Heart left ventricle (tissue), 16 donors: ENCODE measurements at regions not wholly inside any gene's neighbourhood (a gene's known extent, or its start where the extent isn't known, plus 50 kb on each side); places are given as distances from the start of the nearest gene placed in this dataset.
A peak's percentile ranks its signal among the peaks of the same experiment; 100 is the strongest.

ENCODE experiments used
- ATAC-seq, 4 donors: fragments of 200-7000 bp; cut with Tn5 transposase; one replicate each; pipeline ENCODE4 v1.9.1; 2020 to 2022; ENCODE audit warnings: moderate library complexity in 4 of 4, mild to moderate bottlenecking in 3 of 4, moderate number of reproducible peaks in 1 of 4
- DNase-seq, 5 donors: peaks; one replicate each; pipeline ENCODE4 v3.0.0-alpha.2; 2020
- H3K27ac ChIP-seq, 12 donors: fragments of 200-600 bp; sonication (generic) in 4 of 12; one replicate each; pipeline versions ENCODE4 v1.5.0 to v1.8.0; 2016 to 2022; ENCODE audit warnings: mild to moderate bottlenecking in 2 of 12
- H3K27me3 ChIP-seq, 9 donors: fragments of 200-600 bp; sonication (generic) in 2 of 9; one replicate each; pipeline versions ENCODE4 v1.5.1 to v1.8.0; 2016 to 2022; ENCODE audit warnings: mild to moderate bottlenecking in 3 of 9
- H3K36me3 ChIP-seq, 9 donors: fragments of 200-600 bp; sonication (generic) in 2 of 9; one replicate each; pipeline versions ENCODE4 v1.5.0 to v1.8.0; 2018 to 2022; ENCODE audit warnings: mild to moderate bottlenecking in 2 of 9
- H3K4me1 ChIP-seq, 12 donors: fragments of 200-600 bp; sonication (generic) in 4 of 12; one replicate each; pipeline versions ENCODE4 v1.5.0 to v1.8.0; 2016 to 2022; ENCODE audit warnings: mild to moderate bottlenecking in 3 of 12
- H3K4me3 ChIP-seq, 12 donors: fragments of 200-600 bp; sonication (generic) in 4 of 12; one replicate each; pipeline versions ENCODE4 v1.5.0 to v1.8.0; 2017 to 2022; ENCODE audit warnings: mild to moderate bottlenecking in 9 of 12, moderate library complexity in 4 of 12
- H3K9me3 ChIP-seq, 12 donors: fragments of 200-600 bp; sonication (generic) in 4 of 12; one replicate each; pipeline versions ENCODE4 v1.5.0 to v1.8.0; 2016 to 2022; ENCODE audit warnings: mild to moderate bottlenecking in 1 of 12
- CTCF ChIP-seq, 12 donors: fragments of 200-600 bp; sonication (generic) in 4 of 12; IDR thresholded peaks; one replicate each; pipeline versions ENCODE4 v1.5.0 to v1.8.0; 2018 to 2022; ENCODE audit warnings: antibody characterized with exemption in 12 of 12, mild to moderate bottlenecking in 5 of 12
- POLR2A ChIP-seq, 2 donors: fragments of 450-650 bp; IDR thresholded peaks; one replicate each; pipeline ENCODE4 v1.6.1; 2017; ENCODE audit warnings: antibody characterized with exemption in 2 of 2, mild to moderate bottlenecking in 2 of 2, moderate library complexity in 2 of 2
- WGBS, 4 donors: extraction: QIAGEN DNeasy Blood & Tissue Kit in 2 of 4; methylation state at CpG; one replicate each; pipeline versions ENCODE4 v1.1.5 to v1.1.7; 2013 to 2018; 5-methylcytosine and 5-hydroxymethylcytosine counted together
- intact Hi-C, 10 donors: fragments of 100-400 bp; cut with DNase I; formaldehyde crosslinking; loops; one replicate each; pipeline versions ENCODE4 v1.11.1 to v1.14.2; 2022
- donor health status: ischemic (EF 13 %, LVEDD 7.1; RV severe dilation, severe dysfunction).
- donor health status: healthy with polysubstance abuse.
- donor health status: DM: no; HTN: yes; CAD: no.
- donor health status: DM: no; HTN: no; CAD: no.
- donor health status: ischemic (EF 25% LVEDD 6.9; RV normal size, moderate dysfunction).
- donor health status: ischemic (EF 25% LVEDD 5.7; RV mildly dilated, moderate dysfunction).
- donor health status: healthy.
- donor health status: DM: yes; HTN: yes; CAD: no.
- donor health status: ischemic (EF 35%, LVEDD 5.7; RV mildly dilated, moderate dysfunction).
- donor health status: nonischemic (EF 11% LVEDD 7.7; RV severe dilation, severe dysfunction).
- donor health status: DM: yes; HTN: yes; CAD: no.
- donor health status: PGD.
- donor health status: ischemic (EF 29% LVEDD 5.4; RV normal size, mild dysfunction).
- donor health status: nonischemic (EF 23%, LVEDD 6.1; RV moderate dilation, normal function).

GRCh38 chr1:98458511-98459485 is 202.7 kb upstream of the SNX7 start:
- Histone ChIP-seq H3K9me3 (no peaks in the 10 kb centered on the region), H3K4me3 (no peak overlapping the region), H3K4me1 (no peaks in the 10 kb centered on the region), H3K27me3 (peaks cover 0 to 7% (median 0%) of the 10 kb centered on the region in 9 donors), H3K36me3 (no peaks in the 10 kb centered on the region), H3K27ac (no peak overlapping the region)
- ATAC-seq = no peak
- no peak for DNase-seq
- intact Hi-C loops = no loop called here
- TF ChIP-seq POLR2A (IDR thresholded peaks at IDR 0.05) = no peak
- no peak for TF ChIP-seq CTCF (IDR thresholded peaks at IDR 0.05)
- 31 to 44% (median 41%) methylated on average over 8 of the region's 8 CpGs for WGBS, 4 donors

DNA sequence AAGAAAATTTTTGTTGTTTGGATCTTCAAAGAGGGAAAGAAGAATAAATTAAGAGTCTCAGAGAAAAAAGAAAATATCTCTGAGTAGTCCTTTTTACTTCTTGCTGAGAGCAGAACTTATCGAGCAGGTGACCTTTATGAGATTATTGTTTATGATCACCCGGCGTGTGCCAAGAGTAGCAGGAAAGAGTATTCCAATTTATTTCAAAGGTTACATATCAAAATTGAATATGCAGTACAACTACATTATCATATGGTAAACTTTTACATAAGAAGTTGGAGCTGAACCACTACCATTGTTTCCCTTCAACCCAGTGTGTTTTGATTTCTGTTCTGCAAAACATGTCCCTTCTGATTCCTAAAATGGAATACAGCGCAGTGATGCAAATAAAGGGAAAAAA is 204.3 kb upstream of the SNX7 start:
- H3K36me3 ChIP-seq = no peaks in the 10 kb centered on the region
- 83 to 93% (median 89%) methylated on average over 4 of the region's 4 CpGs for WGBS, 4 donors
- no peak overlapping the region for H3K4me3 ChIP-seq
- H3K27me3 ChIP-seq = peaks cover 0 to 14% (median 0%) of the 10 kb centered on the region in 9 donors
- intact Hi-C loops = no loop called here
- DNase-seq (no peak), ATAC-seq (no peak)
- TF ChIP-seq POLR2A (IDR thresholded peaks at IDR 0.05) = no peak
- TF ChIP-seq CTCF (IDR thresholded peaks at IDR 0.05) = no peak
- H3K27ac ChIP-seq = no peak overlapping the region
- no peaks in the 10 kb centered on the region for H3K4me1 ChIP-seq
- no peaks in the 10 kb centered on the region for H3K9me3 ChIP-seq

GRCh38 chr1:98454666-98455065 is 206.9 kb upstream of the SNX7 start:
- WGBS, 4 donors = 66 to 83% (median 80%) methylated on average over 4 of the region's 4 CpGs
- no peaks in the 10 kb centered on the region for H3K9me3 ChIP-seq
- no peak overlapping the region for H3K4me3 ChIP-seq
- H3K27ac ChIP-seq = no peak overlapping the region
- H3K27me3 ChIP-seq = peaks cover 0 to 14% (median 0%) of the 10 kb centered on the region in 9 donors
- intact Hi-C loops = no loop called here
- ATAC-seq (no peak), DNase-seq (no peak)
- TF ChIP-seq CTCF (IDR thresholded peaks at IDR 0.05) (no peak), POLR2A (IDR thresholded peaks at IDR 0.05) (no peak)
- H3K4me1 ChIP-seq = no peaks in the 10 kb centered on the region
- no peaks in the 10 kb centered on the region for H3K36me3 ChIP-seq

GRCh38 chr1:98453066-98453465 is 208.5 kb upstream of the SNX7 start:
- H3K27ac ChIP-seq = peak overlapping the region in 1 of 12 donors; percentile 29
- ATAC-seq (no peak), DNase-seq (no peak)
- H3K9me3 ChIP-seq = peaks cover 0 to under 1% (median 0%) of the 10 kb centered on the region in 12 donors
- H3K27me3 ChIP-seq = peaks cover 0 to 14% (median 0%) of the 10 kb centered on the region in 9 donors
- no peaks in the 10 kb centered on the region for H3K4me1 ChIP-seq
- H3K4me3 ChIP-seq = no peak overlapping the region
- TF ChIP-seq POLR2A (IDR thresholded peaks at IDR 0.05) (no peak), CTCF (IDR thresholded peaks at IDR 0.05) (no peak)
- intact Hi-C loops = no loop called here
- H3K36me3 ChIP-seq = no peaks in the 10 kb centered on the region
- 62 to 83% (median 65%) methylated on average over 1 of the region's 1 CpG for WGBS, 4 donors
